Fibroblast of pulmonary artery (primary cell): ENCODE measurements at regions not wholly inside any gene's neighbourhood (a gene's known extent, or its start where the extent isn't known, plus 50 kb on each side); places are given as distances from the start of the nearest gene placed in this dataset.

ENCODE experiments used
- DNase-seq: peaks from one replicate; pipeline ENCODE4 v3.0.0-alpha.2; 2010; ENCODE audit warnings: low read depth
- H3K4me3 ChIP-seq: replicated peaks from 2 replicates; pipeline ENCODE4 v1.5.1; 2011; ENCODE audit warnings: low read depth, mild to moderate bottlenecking, control low read depth, low read length, moderate library complexity
- TF ChIP-seq, protein P1 (sequence below): IDR thresholded peaks from 2 replicates; pipeline ENCODE4 v1.5.1; 2011; ENCODE audit warnings: mild to moderate bottlenecking, control low read depth, low read length, inconsistent platforms; ENCODE audit errors: missing control alignments

DNA sequence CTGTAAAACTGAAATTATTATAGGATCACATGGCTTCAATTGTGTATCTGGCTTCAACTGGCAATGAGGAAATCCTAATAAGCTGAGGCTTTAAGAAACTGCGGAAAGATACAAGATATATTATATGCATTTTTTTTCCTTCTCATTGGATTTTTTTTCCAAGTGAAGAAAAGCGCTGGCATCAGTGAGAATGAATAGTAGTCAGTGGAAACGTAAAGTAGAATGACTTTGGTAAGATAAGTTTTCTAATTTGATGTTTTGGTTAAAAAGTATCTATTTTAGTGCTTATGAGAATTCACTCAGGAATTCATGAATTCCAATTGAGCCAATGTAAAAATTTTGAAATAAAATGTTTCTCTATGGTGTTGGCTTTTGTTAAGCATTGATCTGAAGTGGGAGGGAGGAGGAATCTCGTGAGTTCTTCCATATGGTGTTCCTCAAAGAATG, 173.5 kb upstream of the FRMD6 start:
- DNase-seq: peak; percentile 32
- TF ChIP-seq, protein P1, sequence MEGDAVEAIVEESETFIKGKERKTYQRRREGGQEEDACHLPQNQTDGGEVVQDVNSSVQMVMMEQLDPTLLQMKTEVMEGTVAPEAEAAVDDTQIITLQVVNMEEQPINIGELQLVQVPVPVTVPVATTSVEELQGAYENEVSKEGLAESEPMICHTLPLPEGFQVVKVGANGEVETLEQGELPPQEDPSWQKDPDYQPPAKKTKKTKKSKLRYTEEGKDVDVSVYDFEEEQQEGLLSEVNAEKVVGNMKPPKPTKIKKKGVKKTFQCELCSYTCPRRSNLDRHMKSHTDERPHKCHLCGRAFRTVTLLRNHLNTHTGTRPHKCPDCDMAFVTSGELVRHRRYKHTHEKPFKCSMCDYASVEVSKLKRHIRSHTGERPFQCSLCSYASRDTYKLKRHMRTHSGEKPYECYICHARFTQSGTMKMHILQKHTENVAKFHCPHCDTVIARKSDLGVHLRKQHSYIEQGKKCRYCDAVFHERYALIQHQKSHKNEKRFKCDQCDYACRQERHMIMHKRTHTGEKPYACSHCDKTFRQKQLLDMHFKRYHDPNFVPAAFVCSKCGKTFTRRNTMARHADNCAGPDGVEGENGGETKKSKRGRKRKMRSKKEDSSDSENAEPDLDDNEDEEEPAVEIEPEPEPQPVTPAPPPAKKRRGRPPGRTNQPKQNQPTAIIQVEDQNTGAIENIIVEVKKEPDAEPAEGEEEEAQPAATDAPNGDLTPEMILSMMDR: no peak
- H3K4me3 ChIP-seq: no peak overlapping the region

DNA sequence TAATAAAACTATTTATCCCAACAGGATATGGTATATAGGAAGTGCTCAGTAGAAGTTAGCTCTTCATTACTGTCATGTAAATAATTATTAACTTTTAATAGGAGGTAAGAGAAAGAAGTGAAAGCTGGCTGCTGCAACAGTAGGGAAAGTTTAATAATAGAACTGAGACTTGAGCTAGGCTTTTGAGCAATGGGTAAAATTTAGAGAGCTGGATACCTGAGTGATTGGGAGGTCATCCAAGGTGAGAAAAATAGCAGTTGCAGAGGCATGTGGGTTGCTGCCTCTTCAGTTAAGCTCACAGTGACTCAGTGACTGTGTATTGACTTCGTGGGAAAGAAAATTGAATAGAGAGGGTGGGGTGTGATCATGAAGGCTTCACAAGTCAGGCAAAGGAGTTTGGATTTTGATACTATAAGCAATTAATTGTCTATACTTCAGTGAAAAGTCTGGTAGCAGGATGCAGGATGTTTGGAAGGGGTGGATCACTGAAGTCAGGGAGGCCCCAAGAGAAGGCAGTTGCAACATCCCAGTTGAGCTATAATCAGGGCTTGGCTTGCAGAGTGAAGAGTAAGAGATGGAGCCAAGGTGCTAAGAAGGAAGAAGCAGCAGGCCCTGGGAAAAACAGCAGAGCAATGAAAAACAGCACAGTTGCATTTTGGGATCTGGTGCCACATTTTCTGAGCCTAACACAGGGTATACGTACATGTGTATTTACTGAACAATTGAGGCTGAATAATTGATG, 172.0 kb upstream of the FRMD6 start:
- H3K4me3 ChIP-seq: no peak overlapping the region
- peak; percentile 55 for DNase-seq
- TF ChIP-seq, protein P1: no peak

DNA sequence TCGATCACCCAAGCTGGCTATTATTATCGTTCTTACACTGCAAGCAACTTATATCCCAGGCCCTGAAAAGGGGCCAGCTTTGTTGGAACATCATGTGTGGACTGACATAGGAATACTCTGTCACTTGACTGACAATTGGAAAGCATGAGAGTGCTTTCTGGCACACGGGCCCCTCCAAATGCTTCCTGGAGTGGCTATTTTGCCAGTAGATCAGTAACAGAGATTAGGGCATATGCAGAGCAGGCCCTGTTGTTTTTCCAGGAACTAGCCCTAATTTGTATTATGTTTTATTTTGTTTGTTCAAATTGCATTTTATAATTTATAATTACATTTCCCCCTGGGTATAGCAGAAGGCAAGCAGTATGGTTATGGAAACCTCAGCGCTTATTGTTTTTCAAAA, 170.1 kb upstream of the FRMD6 start:
- no peak for DNase-seq
- TF ChIP-seq, protein P1: no peak
- no peak overlapping the region for H3K4me3 ChIP-seq

DNA sequence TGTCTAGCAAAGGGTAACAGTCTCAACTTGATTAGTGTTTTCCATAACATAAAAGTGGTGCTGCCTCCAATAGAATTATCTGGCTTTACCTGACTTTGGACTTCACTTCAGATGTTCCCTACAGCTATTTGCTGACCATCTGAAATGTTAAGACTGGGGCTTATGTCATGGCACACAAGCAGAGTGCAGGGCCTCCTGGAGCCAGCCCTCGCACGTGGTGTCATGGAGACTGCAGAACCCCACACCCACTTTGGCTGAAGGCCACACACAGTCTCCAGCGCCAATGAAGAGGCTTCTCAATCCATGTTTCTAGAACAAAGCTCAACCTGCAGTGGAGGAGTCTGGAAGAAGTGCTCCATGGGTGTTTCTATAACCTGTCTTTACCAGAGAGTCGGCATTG, 169.6 kb upstream of the FRMD6 start:
- no peak overlapping the region for H3K4me3 ChIP-seq
- TF ChIP-seq, protein P1: no peak
- no peak for DNase-seq

DNA sequence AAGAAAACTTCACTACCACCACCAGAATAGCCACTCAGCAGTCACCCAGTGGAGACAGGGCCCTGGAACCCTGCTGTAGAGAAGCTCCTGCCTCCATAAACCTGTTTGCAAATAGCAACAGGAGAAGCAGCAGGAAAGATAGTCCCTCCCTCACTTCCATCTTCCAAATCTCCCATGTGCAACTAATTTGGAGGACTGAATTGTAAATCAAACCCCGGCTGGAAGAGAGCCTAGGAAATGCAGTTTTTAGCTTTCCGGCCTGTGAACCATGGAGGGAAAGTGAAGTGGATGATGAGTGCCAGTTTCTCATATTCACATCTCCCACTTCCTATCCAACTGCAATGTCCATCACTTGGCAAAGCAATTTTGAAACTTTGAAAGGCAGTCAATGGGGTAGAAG, 167.2 kb upstream of the FRMD6 start:
- TF ChIP-seq, protein P1: no peak
- DNase-seq: no peak
- H3K4me3 ChIP-seq: no peak overlapping the region

DNA sequence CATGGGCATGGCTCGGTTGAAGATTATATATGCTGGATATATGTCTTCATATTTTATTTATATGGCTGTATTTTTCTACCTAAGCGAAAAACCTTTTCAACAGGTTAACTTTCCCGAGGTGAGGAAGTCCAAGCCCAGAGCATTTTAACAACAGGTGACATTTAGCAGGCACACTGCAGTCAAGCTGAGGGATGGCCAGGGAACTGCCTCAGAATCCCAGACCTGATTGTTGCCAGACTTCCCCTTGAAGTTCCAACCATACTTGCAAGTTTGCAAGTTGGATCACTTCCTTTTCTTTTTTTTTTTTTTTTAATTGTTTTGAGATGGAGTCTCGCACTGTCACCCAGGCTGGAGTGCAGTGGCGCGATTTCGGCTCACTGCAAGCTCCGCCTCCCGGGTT, 166.0 kb upstream of the FRMD6 start:
- no peak for DNase-seq
- H3K4me3 ChIP-seq: no peak overlapping the region
- TF ChIP-seq, protein P1: no peak

DNA sequence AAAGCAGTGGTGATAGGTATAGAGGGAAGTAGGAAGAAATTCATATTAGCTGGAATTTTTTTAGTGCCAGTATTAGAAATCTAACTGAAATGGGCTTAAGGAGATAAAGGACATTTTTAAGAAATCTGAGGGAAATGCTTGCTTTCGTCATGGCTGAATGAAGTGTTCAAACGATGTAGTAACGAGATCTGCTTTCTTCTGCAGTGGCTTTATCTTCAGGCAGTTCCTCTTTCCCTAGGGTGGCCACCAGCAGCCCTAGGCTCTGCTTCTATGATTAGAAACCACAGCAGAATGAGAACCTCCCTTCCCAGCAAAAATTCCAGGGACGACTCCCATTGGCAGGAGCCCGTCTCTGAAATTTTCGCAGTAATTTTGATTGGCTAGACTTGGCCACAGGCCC, 163.9 kb upstream of the FRMD6 start:
- no peak overlapping the region for H3K4me3 ChIP-seq
- no peak for DNase-seq

More for the DNA sequence above, 163.9 kb upstream of the FRMD6 start:
- TF ChIP-seq, protein P1: no peak
